Naive thymus-derived CD8-positive, alpha-beta T cell (primary cell): ENCODE measurements at regions not wholly inside any gene's neighbourhood (a gene's known extent, or its start where the extent isn't known, plus 50 kb on each side); places are given as distances from the start of the nearest gene placed in this dataset.
"Not testable (repeated sequence)": the region's sequence is repeated elsewhere in the genome, so short reads cannot be mapped to it uniquely, and the experiment has no call there.

Experiments used
- ATAC-seq, 2 donors: fragments of 150-1000 bp; cut with Tn5 transposase in 1 of 2; sonication (Bioruptor Pico), chemical (Tn5 transposase) in 1 of 2; 1 replicate in 1 of 2; 2 replicates in 1 of 2; pipeline ENCODE4 v1.10.0; 2021; ENCODE audit warnings: mild to moderate bottlenecking in 2 of 2, moderate library complexity in 2 of 2
- POLR2A ChIA-PET: fragments of 350-600 bp; sonication (Branson Sonifier 250); formaldehyde crosslinking; loops from one replicate; lab custom pipeline; 2021; ENCODE audit warnings: antibody characterized with exemption; lab: Charles Lee
- DNase-seq, 10 donors: peaks; one replicate each; pipeline versions ENCODE4 v3.0.0 to v3.0.0-alpha.2; 2020 to 2022
- H3K27ac Mint-ChIP-seq, 10 donors: one replicate each; pipeline ENCODE4 v1.8.0; 2020 to 2022; ENCODE audit warnings: mild to moderate bottlenecking in 10 of 10, mixed read lengths in 10 of 10, moderate library complexity in 4 of 10, inconsistent platforms in 1 of 10
- H3K27me3 Mint-ChIP-seq, 5 donors: one replicate each; pipeline ENCODE4 v1.8.0; 2021 to 2022; ENCODE audit warnings: mixed read lengths in 5 of 5
- H3K36me3 Mint-ChIP-seq, 3 donors: one replicate each; pipeline ENCODE4 v1.8.0; 2020 to 2022; ENCODE audit warnings: mixed read lengths in 3 of 3, mild to moderate bottlenecking in 2 of 3, inconsistent platforms in 1 of 3
- H3K4me1 Mint-ChIP-seq, 4 donors: one replicate each; pipeline ENCODE4 v1.8.0; 2021 to 2022; ENCODE audit warnings: mixed read lengths in 4 of 4
- H3K4me3 Mint-ChIP-seq, 10 donors: one replicate each; pipeline ENCODE4 v1.8.0; 2020 to 2022; ENCODE audit warnings: mild to moderate bottlenecking in 10 of 10, mixed read lengths in 10 of 10, moderate library complexity in 6 of 10, inconsistent platforms in 1 of 10
- H3K9me3 Mint-ChIP-seq, 9 donors: one replicate each; pipeline ENCODE4 v1.8.0; 2020 to 2022; ENCODE audit warnings: mixed read lengths in 9 of 9, mild to moderate bottlenecking in 3 of 9, inconsistent platforms in 1 of 9, moderate library complexity in 1 of 9

DNA sequence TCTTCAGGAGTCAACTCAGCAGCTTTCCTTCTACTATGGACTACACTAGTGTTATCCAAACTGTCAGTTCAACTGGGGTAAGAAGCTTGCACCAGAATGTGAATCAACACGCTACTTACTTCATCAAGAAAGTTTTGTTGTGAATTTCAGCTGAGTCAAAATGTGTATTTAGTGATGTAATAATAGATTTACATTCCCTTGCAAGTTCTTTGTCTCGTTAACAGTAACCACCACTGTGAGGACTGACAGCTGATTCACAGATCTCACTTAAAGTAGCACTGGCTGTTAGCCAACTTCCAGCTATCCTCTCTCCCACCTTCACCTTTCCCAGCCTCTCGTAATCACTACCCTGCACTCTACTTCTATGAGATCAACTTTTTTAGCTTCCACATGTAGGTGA is 445.3 kb downstream of the NTRK2 start:
- H3K9me3 Mint-ChIP-seq, result no peaks in the 10 kb centered on the region
- H3K4me3 Mint-ChIP-seq, result no peak overlapping the region
- POLR2A ChIA-PET, result no interaction called here
- H3K27ac Mint-ChIP-seq, result no peak overlapping the region
- ATAC-seq, result no peak
- H3K36me3 Mint-ChIP-seq, result no peaks in the 10 kb centered on the region
- no peak for DNase-seq
- peaks cover 8 to 38% (median 15%) of the 10 kb centered on the region in 5 donors for H3K27me3 Mint-ChIP-seq
- H3K4me1 Mint-ChIP-seq, result no peaks in the 10 kb centered on the region

GRCh38 chr9:85112933-85113418 is 443.4 kb downstream of the NTRK2 start:
- DNase-seq (no peak), ATAC-seq (no peak)
- Mint-ChIP-seq H3K4me1 (no peaks in the 10 kb centered on the region), H3K27ac (no peak overlapping the region), H3K36me3 (no peaks in the 10 kb centered on the region), H3K27me3 (peaks cover 8 to 43% (median 16%) of the 10 kb centered on the region in 5 donors), H3K9me3 (no peaks in the 10 kb centered on the region), H3K4me3 (no peak overlapping the region)
- POLR2A ChIA-PET, result interaction anchor here (0.6 kb wide), 1 partner anchor 21 kb away, joined by 3 read pairs; no protein-coding TSS in a partner anchor

GRCh38 chr9:85112391-85112790 is 442.9 kb downstream of the NTRK2 start:
- DNase-seq (no peak), ATAC-seq (no peak)
- no peaks in the 10 kb centered on the region for H3K4me1 Mint-ChIP-seq
- no peaks in the 10 kb centered on the region for H3K36me3 Mint-ChIP-seq
- H3K27ac Mint-ChIP-seq, result no peak overlapping the region
- peaks cover 8 to 43% (median 20%) of the 10 kb centered on the region in 5 donors for H3K27me3 Mint-ChIP-seq
- H3K9me3 Mint-ChIP-seq, result no peaks in the 10 kb centered on the region
- POLR2A ChIA-PET, result no interaction called here
- no peak overlapping the region for H3K4me3 Mint-ChIP-seq

DNA sequence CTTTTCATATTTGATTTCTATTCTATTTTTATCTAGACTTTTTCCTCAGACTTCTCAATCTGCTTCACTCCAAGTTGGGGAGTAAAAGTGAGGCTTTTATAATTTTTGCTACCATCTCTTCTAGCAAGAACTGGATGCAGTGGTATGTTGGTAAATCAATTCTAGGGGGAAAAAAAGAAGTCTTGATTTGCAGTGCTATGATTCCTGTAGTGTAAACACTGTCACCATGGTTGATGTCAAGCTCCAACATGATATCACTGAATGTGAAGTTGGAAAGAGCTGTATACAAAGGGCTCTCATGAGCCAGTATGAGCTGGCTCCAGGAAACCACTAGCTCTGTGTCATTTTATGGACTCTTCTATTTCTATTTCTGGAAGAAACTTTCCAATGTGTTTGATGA is 439.2 kb downstream of the NTRK2 start:
- H3K4me3 Mint-ChIP-seq, result no peak overlapping the region
- peaks cover 7 to 35% (median 14%) of the 10 kb centered on the region in 5 donors for H3K27me3 Mint-ChIP-seq

GRCh38 chr9:85108229-85108628 is 438.7 kb downstream of the NTRK2 start:
- Mint-ChIP-seq H3K27ac (no peak overlapping the region), H3K9me3 (peaks cover 0 to 3% (median 0%) of the 10 kb centered on the region in 9 donors), H3K27me3 (peaks cover 7 to 35% (median 14%) of the 10 kb centered on the region in 5 donors), H3K4me3 (no peak overlapping the region), H3K4me1 (no peaks in the 10 kb centered on the region), H3K36me3 (peaks cover 0 to 5% (median 0%) of the 10 kb centered on the region in 3 donors)
- POLR2A ChIA-PET, result no interaction called here
- DNase-seq, result no peak
- ATAC-seq, result no peak

More for the DNA sequence above, 439.2 kb downstream of the NTRK2 start:
- POLR2A ChIA-PET, result no interaction called here
- Mint-ChIP-seq H3K9me3 (peaks cover 0 to 3% (median 0%) of the 10 kb centered on the region in 9 donors), H3K36me3 (peaks cover 0 to 5% (median 0%) of the 10 kb centered on the region in 3 donors), H3K27ac (no peak overlapping the region), H3K4me1 (no peaks in the 10 kb centered on the region)
- DNase-seq (no peak), ATAC-seq (no peak)

DNA sequence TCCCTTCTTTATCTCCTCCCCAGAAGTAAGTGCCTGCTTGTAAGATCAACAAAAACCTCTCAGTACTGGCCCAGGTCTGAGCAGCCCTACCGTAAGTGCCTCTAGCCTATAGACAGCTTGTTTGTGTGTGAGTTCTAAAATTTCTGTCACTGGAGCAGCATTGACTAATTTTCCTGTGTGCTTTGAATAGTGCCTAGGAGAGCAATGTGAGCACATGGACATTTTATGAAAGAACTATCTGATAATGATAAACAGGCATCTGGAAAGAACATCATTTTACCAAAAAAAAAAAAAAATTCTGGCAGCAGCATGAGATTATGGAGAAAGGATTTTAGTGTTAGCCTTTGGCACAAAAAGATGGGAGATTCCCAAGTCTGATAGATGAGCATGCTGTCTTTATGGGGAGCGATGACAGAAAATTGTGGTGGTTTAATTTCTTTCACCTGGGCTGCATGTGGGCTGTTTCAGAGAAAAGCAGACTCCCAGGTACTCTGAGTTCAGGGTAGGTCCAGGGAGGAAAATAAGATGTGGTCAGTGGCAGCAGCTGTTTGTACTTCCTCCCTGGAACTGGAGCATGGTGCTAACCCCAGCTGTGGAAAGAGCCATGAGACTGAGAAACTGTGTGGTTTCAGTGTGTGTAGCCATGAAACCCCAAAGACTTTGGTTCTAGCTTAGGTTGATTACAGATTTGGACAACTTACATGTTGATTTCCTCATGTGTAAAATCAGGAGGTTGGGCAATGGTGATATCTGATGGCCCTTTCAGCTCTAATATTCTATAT is 419.9 kb downstream of the NTRK2 start:
- H3K36me3 Mint-ChIP-seq, result no peaks in the 10 kb centered on the region
- H3K27ac Mint-ChIP-seq, result no peak overlapping the region
- H3K9me3 Mint-ChIP-seq, result peaks cover 0 to 9% (median 0%) of the 10 kb centered on the region in 9 donors
- H3K4me1 Mint-ChIP-seq, result no peaks in the 10 kb centered on the region
- peaks cover 0 to 7% (median 0%) of the 10 kb centered on the region in 5 donors for H3K27me3 Mint-ChIP-seq
- POLR2A ChIA-PET, result no interaction called here
- DNase-seq, result no peak
- no peak for ATAC-seq
- H3K4me3 Mint-ChIP-seq, result no peak overlapping the region

DNA sequence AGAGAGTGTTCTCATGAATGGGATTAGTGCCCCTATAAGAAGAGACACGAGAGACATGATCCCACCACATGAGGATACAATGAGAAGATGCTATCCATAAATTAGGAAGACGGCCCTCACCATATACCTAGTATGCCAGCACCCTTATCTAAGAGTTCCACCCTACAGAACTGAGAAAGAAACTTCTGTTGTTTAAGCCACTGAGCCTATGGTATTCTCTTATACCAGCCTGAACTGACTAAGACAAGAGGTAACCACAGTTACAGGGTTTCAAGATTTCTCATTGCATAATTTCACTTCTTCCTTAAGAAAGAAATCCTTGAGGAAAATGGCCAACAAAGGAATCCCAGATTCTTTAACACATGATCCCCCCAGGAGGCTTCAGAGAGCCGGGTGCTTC is 412.4 kb downstream of the NTRK2 start:
- ATAC-seq (no peak), DNase-seq (no peak)
- H3K9me3 Mint-ChIP-seq, result peaks cover 0 to 15% (median 0%) of the 10 kb centered on the region in 9 donors
- H3K27me3 Mint-ChIP-seq, result peaks cover 6 to 23% (median 7%) of the 10 kb centered on the region in 5 donors
- no peak overlapping the region for H3K27ac Mint-ChIP-seq
- H3K4me1 Mint-ChIP-seq, result no peaks in the 10 kb centered on the region
- H3K4me3 Mint-ChIP-seq, result no peak overlapping the region
- POLR2A ChIA-PET, result no interaction called here
- H3K36me3 Mint-ChIP-seq, result no peaks in the 10 kb centered on the region

GRCh38 chr9:85079349-85079748 is 409.8 kb downstream of the NTRK2 start:
- Mint-ChIP-seq H3K27me3 (peaks cover 5 to 23% (median 7%) of the 10 kb centered on the region in 5 donors), H3K4me1 (no peaks in the 10 kb centered on the region), H3K27ac (no peak overlapping the region), H3K4me3 (no peak overlapping the region), H3K36me3 (no peaks in the 10 kb centered on the region), H3K9me3 (peaks cover 0 to 16% (median 2%) of the 10 kb centered on the region in 9 donors)
- no peak for ATAC-seq
- DNase-seq, result no peak
- POLR2A ChIA-PET, result no interaction called here

DNA sequence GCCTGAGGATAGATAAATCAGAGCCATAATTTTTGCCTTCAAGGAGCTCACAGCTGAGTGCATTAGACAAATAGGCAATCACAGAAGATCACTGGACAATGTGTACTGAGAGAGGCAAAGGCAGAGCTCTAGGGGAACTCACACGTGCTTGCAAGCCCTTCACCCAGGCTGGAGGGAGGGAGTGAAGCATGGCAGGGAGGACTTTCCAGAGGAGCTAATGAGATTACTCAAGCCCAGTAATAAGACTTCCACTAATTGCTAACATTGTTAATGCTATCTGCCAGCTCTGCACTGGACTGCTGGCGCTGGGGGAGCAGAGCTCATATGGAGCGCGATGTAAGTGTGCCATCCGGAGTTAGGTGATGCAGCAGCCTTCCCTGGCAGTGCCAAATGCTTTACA is 408.4 kb downstream of the NTRK2 start:
- ATAC-seq, result no peak
- no peaks in the 10 kb centered on the region for H3K36me3 Mint-ChIP-seq

GRCh38 chr9:85077146-85077545 is 407.6 kb downstream of the NTRK2 start:
- not testable (repeated sequence) for H3K4me1 Mint-ChIP-seq

More for the DNA sequence above, 408.4 kb downstream of the NTRK2 start:
- no peak overlapping the region for H3K4me3 Mint-ChIP-seq
- peaks cover 5 to 23% (median 7%) of the 10 kb centered on the region in 5 donors for H3K27me3 Mint-ChIP-seq
- DNase-seq, result no peak
- no peak overlapping the region for H3K27ac Mint-ChIP-seq
- peaks cover 0 to 16% (median 2%) of the 10 kb centered on the region in 9 donors for H3K9me3 Mint-ChIP-seq
- H3K4me1 Mint-ChIP-seq, result no peaks in the 10 kb centered on the region
- POLR2A ChIA-PET, result no interaction called here

More at GRCh38 chr9:85077146-85077545, 407.6 kb downstream of the NTRK2 start:
- H3K36me3 Mint-ChIP-seq, DNase-seq, H3K27ac Mint-ChIP-seq, ATAC-seq, H3K4me3 Mint-ChIP-seq, POLR2A ChIA-PET: not testable (repeated sequence)
- Mint-ChIP-seq H3K27me3 (peaks cover 5 to 23% (median 7%) of the 10 kb centered on the region in 5 donors), H3K9me3 (peaks cover 0 to 16% (median 2%) of the 10 kb centered on the region in 9 donors)
